HEK293 (cell line): ENCODE measurements at regions not wholly inside any gene's neighbourhood (a gene's known extent, or its start where the extent isn't known, plus 50 kb on each side); places are given as distances from the start of the nearest gene placed in this dataset.

Experiments
- HOXD13 ChIP-seq: sonication (generic); formaldehyde crosslinking; IDR thresholded peaks from 2 replicates; pipeline ENCODE4 v1.8.0; 2022; ENCODE audit warnings: missing genetic modification reagents, borderline replicate concordance
- TSHZ1 ChIP-seq: fragments of 450-650 bp; formaldehyde crosslinking; IDR thresholded peaks from 2 replicates; pipeline ENCODE4 v1.5.1; 2016; ENCODE audit warnings: missing biosample characterization, missing genetic modification characterization, borderline replicate concordance
- TF ChIP-seq, protein P1 (sequence below): fragments of 450-650 bp; formaldehyde crosslinking; IDR thresholded peaks from 2 replicates; pipeline ENCODE4 v1.5.1; 2016; ENCODE audit warnings: missing biosample characterization, missing genetic modification characterization
- TF ChIP-seq, protein P2 (sequence below): fragments of 450-650 bp; formaldehyde crosslinking; IDR thresholded peaks from 2 replicates; pipeline ENCODE4 v1.5.1; 2016; ENCODE audit warnings: missing biosample characterization, missing genetic modification characterization

GRCh38 chr11:42075180-42075579 lies 615.7 kb upstream of the LRRC4C start:
- TF ChIP-seq HOXD13 (CRISPR knock-in tag) (no peak), TSHZ1 (tag by site-specific recombination) (no peak)
- TF ChIP-seq, protein P1, sequence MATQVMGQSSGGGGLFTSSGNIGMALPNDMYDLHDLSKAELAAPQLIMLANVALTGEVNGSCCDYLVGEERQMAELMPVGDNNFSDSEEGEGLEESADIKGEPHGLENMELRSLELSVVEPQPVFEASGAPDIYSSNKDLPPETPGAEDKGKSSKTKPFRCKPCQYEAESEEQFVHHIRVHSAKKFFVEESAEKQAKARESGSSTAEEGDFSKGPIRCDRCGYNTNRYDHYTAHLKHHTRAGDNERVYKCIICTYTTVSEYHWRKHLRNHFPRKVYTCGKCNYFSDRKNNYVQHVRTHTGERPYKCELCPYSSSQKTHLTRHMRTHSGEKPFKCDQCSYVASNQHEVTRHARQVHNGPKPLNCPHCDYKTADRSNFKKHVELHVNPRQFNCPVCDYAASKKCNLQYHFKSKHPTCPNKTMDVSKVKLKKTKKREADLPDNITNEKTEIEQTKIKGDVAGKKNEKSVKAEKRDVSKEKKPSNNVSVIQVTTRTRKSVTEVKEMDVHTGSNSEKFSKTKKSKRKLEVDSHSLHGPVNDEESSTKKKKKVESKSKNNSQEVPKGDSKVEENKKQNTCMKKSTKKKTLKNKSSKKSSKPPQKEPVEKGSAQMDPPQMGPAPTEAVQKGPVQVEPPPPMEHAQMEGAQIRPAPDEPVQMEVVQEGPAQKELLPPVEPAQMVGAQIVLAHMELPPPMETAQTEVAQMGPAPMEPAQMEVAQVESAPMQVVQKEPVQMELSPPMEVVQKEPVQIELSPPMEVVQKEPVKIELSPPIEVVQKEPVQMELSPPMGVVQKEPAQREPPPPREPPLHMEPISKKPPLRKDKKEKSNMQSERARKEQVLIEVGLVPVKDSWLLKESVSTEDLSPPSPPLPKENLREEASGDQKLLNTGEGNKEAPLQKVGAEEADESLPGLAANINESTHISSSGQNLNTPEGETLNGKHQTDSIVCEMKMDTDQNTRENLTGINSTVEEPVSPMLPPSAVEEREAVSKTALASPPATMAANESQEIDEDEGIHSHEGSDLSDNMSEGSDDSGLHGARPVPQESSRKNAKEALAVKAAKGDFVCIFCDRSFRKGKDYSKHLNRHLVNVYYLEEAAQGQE (tag by site-specific recombination), result no peak
- TF ChIP-seq, protein P2, sequence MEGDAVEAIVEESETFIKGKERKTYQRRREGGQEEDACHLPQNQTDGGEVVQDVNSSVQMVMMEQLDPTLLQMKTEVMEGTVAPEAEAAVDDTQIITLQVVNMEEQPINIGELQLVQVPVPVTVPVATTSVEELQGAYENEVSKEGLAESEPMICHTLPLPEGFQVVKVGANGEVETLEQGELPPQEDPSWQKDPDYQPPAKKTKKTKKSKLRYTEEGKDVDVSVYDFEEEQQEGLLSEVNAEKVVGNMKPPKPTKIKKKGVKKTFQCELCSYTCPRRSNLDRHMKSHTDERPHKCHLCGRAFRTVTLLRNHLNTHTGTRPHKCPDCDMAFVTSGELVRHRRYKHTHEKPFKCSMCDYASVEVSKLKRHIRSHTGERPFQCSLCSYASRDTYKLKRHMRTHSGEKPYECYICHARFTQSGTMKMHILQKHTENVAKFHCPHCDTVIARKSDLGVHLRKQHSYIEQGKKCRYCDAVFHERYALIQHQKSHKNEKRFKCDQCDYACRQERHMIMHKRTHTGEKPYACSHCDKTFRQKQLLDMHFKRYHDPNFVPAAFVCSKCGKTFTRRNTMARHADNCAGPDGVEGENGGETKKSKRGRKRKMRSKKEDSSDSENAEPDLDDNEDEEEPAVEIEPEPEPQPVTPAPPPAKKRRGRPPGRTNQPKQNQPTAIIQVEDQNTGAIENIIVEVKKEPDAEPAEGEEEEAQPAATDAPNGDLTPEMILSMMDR (tag by site-specific recombination), result no peak
